ENCODE measurements at regions not wholly inside any gene's neighbourhood (a gene's known extent, or its start where the extent isn't known, plus 50 kb on each side); places are given as distances from the start of the nearest gene placed in this dataset.

DNA sequence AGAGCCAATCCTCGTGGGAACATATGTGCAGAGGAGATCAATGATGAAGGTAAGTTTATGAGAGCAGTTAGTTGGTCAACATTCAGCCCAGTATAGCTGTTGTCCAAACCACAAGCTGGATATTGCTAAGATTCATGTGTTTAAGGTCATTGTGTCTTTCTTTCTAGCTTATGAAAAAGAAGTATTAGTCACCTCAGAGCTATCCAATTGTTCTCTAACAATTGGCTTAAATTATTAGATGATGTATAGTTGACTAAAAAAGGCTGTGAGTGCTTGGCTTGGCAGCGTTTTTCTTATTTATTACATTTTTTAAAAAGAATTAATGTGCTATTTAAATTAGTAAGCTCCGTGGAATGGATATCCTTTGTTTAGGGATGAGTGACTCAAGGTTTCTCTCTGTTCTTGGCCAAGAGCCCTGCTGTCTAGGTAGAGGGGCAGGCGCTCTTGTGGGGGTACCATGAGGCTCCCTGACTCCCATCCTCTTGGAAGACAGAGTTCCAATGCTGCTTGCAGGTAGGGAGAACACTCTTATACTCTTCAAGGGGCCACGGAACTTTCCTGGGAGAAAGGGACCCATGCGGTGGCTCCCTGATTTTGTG lies 487.4 kb downstream of the IRX1 start:
- no peak for DNase-seq

DNA sequence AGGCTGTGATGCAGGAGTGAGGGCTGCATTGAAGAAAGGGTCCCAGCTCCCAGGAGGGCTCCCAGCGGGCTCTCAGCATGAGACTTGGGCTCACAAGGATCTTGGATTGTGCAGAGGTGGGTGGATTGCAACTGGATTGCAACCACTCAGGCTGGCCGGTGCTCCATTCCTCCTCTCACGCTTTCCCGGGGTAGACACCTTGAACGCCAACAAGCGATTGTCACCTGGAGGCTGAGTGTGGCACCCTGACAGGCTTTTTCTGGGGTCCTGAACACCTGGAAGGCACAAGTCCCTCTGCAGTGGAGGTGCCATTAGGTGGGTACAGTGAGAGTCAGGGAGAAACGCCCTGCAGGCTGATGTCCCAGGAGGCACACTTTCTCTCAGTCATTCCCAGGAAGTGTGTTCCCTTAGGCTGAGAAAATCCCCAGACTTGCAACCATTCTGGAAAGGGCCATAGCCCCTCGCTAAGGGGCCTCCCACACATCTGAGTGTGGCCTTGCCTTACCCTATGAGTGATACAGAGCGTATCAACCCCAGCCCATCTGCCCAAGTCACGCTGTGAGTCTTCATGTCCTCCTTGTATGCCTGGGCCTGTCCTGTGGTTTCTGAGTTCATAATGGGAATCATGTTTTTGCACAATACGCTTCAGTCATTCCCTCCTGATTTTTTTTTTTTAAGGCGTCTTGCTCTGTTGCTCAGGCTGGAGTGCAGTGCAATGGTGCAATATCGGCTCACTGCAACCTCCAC lies 488.1 kb downstream of the IRX1 start:
- DNase-seq, result no peak

DNA sequence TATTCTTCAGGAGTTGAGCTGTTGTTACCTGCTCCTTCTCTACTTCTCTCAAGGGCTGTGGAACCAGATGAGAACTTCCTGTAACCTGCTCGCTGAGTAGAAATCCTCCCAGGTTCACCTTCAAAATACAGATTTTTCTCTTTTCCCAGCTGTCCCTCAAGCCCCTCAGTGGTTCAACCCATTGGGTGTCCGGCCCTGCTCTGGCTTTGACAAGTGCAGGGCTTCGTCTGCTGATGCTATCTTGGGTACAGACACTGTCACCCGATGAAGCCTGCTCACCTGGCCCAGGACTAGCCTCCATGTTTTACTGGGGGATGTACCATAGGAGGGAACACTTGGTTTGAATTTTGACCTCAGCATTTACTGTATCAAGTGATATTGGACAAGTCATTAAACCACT lies 490.4 kb downstream of the IRX1 start:
- no peak for DNase-seq

DNA sequence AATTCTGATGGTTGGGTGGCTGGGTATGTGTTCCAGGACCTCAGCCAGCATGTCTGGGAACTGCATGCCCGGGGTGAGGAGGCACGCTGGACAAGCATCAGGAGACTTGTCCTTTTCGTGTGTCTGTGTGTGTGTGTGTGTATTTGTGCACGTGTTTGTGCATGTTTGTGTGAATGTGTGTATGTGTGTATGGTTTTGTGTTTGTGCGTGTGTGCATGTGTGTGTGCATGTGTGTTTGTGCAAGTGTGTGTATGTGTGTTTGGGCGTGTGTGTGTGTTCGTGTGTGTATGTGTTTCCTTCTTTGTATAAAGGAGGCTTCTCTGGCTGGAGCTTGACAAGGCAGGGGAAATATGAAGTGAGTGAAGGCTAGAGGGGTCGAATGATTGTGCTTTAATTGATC lies 491.5 kb downstream of the IRX1 start:
- no peak for DNase-seq

DNA sequence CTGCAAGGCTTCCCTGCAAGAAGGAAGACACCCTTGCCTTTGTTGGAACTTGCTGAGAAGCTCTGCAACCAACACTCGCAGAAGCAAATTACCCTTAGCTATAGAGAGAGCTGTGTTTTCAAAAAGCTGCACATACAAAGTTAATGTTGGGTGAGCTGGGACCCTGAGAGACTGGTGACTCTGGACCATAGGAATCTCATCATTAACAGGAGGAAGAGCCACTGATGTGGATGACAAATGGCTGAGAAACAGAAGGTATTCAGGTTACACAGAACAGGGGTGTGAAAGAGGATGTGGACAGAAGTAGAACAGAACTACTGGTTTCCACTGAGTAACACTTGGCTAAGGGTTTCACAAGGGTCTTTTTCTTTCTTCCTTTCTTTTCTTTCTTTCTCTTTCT lies 493.5 kb downstream of the IRX1 start:
- DNase-seq, result no peak

DNA sequence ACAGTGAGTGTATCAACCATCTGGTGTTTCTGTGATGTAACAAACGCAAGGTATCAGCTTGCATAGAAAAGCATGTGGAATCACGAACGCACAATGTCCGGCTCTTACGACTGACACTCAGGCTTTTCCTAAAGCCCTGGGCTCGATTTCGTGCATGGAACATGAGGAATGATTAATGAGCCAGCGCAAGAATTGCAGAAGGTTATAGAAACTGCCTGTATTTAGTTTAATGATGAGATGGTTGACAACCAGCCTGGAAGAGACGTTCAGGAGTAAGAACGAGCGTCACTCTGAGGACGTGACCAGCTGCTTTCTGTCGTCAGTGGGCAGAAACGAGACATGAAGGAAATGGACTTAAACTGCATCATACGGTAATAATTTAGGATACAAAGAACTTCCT lies 497.6 kb downstream of the IRX1 start:
- no peak for DNase-seq

DNA sequence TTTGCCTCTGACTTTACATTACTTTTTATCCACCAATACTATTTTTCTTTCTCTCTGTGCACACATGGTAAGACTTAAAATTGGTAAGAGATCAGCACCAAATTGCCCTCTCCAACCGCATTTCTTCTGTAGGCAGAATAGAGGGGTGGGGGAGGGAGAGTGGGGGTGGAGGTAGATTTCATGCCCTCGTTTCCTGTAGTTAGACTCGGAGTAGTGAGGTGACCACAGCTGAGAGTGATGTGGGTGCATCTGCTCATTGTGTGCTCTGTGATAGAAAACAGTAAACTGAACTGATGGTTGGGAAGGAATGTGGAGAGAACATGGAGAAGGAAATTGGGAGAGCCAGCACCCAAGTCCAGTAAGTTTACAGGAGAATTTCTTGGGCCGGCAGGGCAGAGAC lies 498.3 kb downstream of the IRX1 start:
- no peak for DNase-seq

DNA sequence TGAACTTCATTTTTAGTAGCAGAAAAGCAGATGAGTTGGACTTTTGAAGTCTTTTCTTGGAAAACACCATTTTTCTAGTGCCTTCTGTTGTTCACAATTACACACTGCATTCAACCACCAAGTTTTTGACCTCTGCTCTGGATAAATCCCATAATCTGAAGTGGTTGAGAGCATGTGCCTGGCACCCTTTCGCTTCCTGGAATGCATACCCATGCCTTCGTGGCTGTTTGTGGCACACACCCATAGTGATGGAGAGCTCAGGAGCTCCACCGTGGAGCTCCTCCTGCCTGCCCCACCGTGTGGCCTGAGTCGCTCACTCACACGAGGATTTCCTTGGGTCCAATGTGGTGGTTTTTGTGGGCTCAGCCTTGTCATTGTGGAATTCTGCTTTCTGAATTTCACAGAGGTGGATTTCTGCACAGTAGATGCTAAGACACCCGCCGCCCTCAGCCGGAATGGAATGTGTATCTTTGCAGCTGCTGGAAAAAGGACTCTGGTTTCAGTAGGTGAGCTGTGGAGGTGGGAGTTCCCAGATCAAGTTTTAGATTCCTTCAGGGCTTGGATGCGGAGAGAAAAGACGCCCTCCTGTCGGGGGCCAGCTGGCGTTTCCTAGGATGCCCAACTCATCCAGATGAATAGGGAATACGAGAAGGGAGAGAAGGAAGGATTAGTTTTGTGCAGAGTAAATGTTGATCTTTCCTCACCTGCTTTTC lies 500.4 kb downstream of the IRX1 start:
- no peak for DNase-seq

DNA sequence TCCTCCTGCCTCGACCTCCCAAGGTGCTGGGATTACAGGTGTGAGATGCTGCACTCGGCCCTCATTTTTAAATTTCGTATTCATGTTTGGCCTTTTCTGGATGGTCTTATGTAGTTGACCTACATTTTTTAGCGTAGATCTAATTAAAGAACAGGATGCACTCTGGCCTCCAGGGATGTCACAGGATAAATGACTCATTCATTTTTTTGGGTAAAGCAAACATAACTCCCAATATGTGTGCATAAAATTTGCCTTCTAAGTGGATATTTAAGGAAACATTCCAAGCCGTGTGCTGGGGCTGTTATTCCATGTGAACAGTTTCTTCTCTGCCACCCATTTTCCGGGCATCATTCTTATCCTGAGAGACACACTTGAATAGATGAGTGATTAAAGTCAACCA lies 501.6 kb downstream of the IRX1 start:
- no peak for DNase-seq

DNA sequence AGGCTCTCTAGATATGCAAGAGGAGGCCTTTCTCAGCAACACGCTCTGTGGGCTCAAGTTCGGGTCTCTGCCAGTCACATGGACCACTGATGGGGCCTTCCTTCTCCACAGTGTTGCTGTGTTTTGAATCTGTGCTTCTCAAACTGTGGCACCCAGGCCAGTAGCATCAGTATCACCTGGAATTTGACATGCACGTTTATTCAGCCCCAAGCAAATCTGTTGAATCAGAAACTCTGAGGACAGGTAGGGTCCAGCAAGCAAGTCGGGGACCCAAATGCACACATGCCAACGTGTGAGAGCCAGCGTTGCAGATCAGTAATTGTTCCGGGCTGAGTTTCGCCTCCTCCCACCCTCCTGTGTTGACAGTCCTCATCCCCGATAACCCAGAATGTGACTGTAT lies 502.6 kb downstream of the IRX1 start:
- no peak for DNase-seq

DNA sequence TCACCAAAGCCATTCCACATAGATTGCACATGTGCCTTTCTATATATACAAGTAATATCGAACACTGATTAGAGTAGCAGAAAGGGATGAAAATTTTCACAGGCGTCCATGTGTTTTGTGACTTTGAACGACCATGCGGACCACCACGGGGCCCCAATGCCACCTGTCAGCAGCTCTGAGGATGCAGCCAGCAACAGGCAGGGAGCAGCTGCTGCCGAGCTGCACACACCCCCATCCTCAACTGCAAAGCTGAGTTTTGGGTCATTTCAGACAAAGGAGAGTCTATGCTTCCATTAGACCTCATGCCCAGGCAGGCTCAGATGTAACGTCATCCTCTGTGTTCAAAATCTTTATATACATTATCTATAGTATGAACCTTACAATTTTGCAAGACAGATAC lies 503.8 kb downstream of the IRX1 start:
- DNase-seq, result no peak

DNA sequence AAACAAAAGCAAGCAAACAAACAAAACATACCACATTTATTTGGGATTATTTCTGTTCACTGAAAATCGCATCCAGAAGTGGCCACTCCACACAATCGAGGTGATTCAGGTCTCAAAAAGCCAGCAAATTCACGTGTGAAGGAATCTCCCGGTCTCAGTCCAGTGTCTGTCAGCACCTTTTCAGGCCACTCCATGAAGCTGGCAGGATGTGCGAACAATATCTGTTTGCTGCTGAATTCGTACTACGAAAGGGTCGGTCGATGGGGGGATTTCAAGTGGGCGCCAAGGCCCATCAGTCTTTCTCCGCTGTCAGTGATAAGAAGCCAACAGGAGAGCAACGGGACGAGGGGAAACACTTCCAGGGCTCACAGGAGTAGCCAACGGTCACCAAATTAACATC lies 505.1 kb downstream of the IRX1 start:
- DNase-seq, result no peak

DNA sequence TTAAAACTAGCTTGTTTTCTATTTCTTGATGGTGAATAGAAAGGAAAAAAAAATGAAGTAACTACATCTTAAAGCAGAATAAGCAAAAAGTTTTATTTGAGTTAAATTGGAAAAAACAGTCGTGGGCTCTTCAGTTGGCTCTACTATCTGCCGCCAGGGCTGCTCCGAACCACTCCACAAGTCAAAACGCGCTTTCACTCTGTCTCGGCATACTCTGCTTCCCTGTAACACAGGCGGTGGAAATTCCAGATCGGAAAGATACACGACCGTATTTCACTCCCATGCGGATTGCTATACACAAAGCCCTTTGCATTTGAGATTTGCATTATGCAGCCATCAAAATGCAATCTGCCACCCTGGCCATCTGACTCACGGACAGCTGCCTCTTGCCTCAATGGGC lies 505.6 kb downstream of the IRX1 start:
- DNase-seq, result no peak

DNA sequence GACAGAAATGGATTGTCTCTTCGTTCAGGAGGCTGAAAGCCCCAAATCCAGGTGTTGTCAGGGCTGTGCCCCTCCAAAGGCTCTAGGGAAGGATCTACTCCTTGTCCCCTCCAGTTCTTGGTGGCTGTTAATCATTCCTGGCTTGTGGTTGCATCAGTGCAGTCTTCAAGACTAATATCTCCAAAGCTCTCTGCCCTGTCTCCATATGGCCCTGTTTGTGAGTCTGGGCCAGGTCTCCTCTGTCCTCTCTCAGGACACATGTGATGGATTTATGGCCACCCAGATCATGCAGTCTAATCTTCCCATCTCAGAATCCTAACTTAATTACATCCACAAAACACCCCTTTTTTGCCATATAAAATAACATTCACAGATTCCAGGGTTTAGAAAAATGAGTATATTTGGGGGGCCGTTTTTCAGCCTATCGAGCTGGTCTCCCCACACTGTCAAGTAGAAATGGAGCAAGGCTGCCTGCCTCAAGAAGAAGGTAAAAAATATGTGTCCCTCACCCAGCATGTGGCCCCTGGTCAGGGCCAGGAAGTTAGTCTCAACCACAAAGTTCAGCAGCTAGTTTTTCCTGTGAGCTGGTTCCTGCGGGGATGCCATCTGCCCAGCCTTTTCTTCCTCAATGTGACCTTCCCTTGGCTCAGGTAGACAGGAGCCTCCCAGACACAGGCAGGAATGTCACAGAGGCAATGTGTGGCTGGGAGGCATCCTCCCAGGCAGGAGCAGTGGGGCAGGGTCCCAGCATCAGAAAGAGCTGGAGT lies 509.4 kb downstream of the IRX1 start:
- no peak for DNase-seq

DNA sequence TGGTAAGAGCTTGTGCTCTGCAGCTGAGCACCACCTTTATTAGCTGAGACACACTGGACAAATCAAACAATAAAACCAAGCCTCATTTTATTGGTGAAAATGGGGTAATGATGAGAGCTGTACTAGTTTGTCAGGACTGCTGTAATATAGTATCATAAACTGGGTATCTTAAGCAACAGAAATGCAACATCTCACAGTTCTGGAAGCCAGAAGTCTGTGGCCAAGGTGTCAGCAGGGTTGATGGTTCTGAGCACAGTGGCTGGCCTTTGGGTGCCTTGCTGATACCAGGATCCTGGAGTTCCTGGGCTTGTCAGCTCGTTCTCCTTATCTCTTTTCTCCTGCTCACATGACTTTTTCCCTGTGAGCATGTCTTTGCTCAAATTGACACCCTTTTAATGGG lies 513.1 kb downstream of the IRX1 start:
- no peak for DNase-seq

DNA sequence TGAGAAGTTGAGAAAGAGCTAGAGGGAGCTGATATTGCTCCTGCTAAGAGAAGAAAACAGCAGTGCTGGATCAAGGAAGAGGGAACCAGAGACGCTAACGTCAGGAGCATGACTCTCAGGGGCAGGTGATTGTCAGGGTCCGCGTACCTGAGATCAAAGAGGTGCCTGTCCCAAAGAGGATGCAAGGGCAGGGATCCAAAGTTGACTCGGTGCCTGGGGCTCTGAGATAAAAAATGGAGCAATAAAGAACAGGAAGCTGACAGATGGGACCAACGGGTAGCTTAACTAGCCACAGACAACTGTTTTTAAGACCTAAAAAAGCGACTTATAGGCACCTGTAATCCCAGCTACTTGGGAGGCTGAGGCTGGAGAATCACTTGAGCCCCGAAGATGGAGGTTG lies 517.8 kb downstream of the IRX1 start:
- no peak for DNase-seq

DNA sequence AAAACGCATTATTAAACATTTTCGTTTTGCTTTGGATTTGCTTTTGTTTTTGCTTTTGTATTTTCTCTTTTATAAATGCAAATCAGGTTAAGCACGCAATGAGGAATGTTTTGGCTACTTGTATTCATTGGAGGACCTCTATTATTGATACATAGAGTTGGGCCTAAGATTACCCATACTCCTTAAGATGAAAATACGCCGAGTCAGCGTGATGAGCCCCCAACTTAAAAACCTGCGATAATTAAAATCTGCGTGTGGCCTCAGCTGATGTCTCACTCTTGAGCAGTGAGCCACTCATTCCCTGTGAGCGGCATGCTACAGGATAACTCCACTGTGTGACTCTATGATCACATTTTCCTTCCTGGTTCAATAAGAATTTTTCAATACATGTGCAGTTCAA lies 518.3 kb downstream of the IRX1 start:
- DNase-seq, result no peak

DNA sequence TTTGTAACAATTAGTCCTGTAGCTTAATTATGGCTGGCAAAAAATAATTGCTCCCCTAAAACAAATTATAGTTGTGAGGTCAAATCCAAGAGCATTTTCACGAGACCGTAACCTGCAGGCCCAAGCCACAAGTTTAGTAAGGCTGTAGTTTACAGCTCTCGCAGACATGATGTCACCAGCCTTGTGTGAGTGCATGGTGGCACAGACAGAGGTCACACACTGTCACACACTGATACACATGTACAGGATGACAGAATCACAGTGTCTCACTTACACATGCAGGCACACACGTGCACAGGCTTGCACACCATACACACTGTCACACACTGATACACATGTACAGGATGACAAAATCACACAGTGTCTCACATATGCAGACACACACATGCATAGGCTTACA lies 518.8 kb downstream of the IRX1 start:
- DNase-seq, result no peak

DNA sequence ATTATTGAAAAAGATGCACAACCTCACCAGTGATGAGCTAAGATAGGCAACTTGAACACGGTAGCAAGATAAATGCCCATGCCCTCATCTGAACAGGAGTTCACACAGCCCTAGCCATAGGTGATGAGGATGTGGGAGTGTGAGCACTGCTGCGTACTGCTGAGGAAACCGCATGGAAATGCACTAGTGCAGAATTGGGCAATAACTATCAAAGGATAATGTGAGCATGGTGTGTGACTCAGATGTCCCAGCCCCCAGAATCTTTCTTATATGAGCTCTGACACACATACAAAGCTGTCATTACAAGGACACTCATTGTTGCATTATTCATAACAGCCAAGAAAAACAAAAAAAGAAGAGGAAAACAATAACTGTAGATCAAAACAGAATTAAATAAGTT lies 521.2 kb downstream of the IRX1 start:
- no peak for DNase-seq

DNA sequence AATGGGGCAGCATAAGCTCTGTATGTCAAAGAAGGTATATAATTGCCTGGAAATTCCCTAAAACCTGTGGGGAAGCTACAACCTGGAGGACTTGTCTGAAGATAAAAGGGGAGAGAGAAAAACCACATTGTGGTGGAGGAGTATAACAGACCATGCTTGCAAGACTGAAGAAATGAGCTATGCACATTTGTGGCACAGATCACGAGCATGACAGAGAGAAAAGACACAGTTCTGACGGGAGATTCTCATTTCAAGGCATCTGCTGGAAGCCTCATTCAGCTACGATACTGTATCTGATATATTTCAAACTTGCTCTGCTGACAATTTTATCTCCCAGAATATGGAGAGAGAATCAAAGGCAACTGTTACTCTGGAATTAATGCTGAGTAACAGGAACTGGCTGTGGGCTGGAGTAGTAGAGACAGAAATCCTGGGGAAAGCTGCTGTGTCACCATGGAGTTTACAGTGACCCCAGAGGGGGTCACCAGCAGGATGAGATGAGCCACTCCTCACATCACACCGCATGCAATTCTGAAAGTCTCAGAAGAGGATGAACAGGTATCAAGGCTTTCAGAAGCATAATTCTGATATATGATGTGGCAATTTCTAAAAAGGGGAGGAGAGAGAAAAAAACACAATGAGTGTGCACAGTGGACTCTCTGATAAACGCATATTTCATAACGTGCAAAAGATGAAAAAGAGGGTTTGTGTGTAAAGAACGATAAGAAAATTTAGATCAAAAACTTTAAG lies 528.8 kb downstream of the IRX1 start:
- DNase-seq, result no peak

DNA sequence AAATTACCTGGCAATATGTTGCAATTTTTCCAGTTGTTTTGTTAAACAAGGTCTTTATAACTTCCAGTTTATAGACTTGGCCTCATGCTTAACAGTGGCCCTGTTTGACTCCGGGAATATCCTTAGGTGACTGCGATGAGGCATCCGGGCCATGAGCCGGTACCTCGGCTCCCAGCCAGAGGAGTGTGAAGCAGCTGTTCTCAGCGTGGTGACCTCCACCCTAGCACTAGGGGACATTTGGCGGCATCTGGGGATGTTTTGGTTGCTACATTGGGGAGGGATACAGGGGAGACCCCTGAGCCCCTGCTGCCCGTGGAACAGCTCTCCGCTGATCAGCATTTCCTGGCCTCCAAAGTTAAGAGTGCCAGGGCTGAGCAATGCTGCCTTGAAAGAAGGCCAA lies 533.4 kb downstream of the IRX1 start:
- DNase-seq, result no peak

DNA sequence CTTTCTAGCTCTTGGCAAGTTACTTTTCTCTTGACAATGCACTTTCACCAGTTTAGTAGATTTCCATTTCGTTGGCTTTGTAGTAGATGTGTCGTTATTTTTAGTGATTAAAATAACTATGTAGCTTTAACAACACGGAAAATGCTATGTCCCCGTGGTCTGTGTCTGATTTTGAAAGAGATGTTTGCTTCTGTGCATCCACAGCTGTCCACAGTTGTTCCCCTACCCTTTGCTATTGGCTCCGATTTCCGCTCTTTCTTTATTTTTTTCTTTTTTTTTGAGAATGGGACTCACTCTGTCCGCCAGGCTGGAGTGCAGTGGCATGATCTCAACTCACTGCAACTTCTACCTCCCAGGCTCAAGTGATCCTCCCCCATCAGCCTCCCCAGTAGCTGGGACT lies 533.9 kb downstream of the IRX1 start:
- DNase-seq, result no peak

DNA sequence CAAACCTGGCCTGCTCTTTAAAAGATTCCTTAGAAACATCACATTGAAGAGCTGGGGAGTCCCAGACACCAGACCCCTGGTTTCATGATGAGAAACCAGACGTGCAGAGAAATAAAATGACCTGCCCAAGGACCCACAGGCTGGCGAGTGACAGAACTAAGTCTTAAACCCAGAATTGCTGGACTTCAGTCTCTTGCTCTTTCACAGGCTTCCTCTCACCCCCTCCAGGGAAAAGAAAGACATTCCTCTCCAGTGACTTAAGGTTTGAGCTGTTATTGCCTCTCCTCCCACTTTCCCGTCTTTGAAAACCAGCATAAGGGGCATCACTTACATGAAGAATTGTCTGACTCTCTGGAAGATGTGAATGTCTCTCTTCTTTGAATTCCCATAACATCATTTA lies 535.2 kb downstream of the IRX1 start:
- no peak for DNase-seq

All from CD4-positive, alpha-beta T cell treated with Interleukin-6 for 4 hours (primary cell).